Effector memory CD4-positive, alpha-beta T cell (primary cell): ENCODE measurements at regions not wholly inside any gene's neighbourhood (a gene's known extent, or its start where the extent isn't known, plus 50 kb on each side); places are given as distances from the start of the nearest gene placed in this dataset.
"Not testable (repeated sequence)": the region's sequence is repeated elsewhere in the genome, so short reads cannot be mapped to it uniquely, and the experiment has no call there.

Experiments
- DNase-seq, 3 donors: peaks; one replicate each; pipeline ENCODE4 v3.0.0-alpha.2; 2020
- H3K27ac ChIP-seq: 2 replicates; pipeline ENCODE4 v1.7.0; 2013; ENCODE audit warnings: mild to moderate bottlenecking, low read length, moderate library complexity; ENCODE audit not compliant: insufficient read depth, poor library complexity, severe bottlenecking
- H3K27me3 ChIP-seq: replicated peaks from 2 replicates; pipeline ENCODE4 v1.7.0; 2013; ENCODE audit warnings: mild to moderate bottlenecking, low read length; ENCODE audit not compliant: insufficient read depth, control insufficient read depth, poor library complexity, severe bottlenecking
- H3K36me3 ChIP-seq: 2 replicates; pipeline ENCODE4 v1.7.0; 2013; ENCODE audit warnings: mild to moderate bottlenecking, low read length, moderate library complexity; ENCODE audit not compliant: control insufficient read depth, insufficient read depth
- H3K4me1 ChIP-seq: 2 replicates; pipeline ENCODE4 v1.7.0; 2013; ENCODE audit warnings: low read length, mild to moderate bottlenecking; ENCODE audit not compliant: control insufficient read depth, insufficient read depth, poor library complexity, severe bottlenecking
- H3K4me3 ChIP-seq: 2 replicates; pipeline ENCODE4 v1.7.0; 2013; ENCODE audit warnings: low read length, low read depth, mild to moderate bottlenecking; ENCODE audit not compliant: insufficient read depth, poor library complexity, severe bottlenecking
- H3K9me3 ChIP-seq: 2 replicates; pipeline ENCODE4 v1.7.0; 2013; ENCODE audit warnings: mild to moderate bottlenecking, low read length, moderate library complexity; ENCODE audit not compliant: control insufficient read depth

- H3K36me3 ChIP-seq, H3K27me3 ChIP-seq, H3K9me3 ChIP-seq, DNase-seq, H3K4me1 ChIP-seq, H3K4me3 ChIP-seq, H3K27ac ChIP-seq: not testable (repeated sequence)
Observed at GRCh38 chr2:132068407-132068806, 93.3 kb downstream of the ANKRD30BL start.

- H3K27ac ChIP-seq, H3K4me3 ChIP-seq, DNase-seq, H3K4me1 ChIP-seq, H3K36me3 ChIP-seq, H3K27me3 ChIP-seq, H3K9me3 ChIP-seq: not testable (repeated sequence)
Observed at GRCh38 chr2:132065391-132065790, 96.4 kb downstream of the ANKRD30BL start.

DNA sequence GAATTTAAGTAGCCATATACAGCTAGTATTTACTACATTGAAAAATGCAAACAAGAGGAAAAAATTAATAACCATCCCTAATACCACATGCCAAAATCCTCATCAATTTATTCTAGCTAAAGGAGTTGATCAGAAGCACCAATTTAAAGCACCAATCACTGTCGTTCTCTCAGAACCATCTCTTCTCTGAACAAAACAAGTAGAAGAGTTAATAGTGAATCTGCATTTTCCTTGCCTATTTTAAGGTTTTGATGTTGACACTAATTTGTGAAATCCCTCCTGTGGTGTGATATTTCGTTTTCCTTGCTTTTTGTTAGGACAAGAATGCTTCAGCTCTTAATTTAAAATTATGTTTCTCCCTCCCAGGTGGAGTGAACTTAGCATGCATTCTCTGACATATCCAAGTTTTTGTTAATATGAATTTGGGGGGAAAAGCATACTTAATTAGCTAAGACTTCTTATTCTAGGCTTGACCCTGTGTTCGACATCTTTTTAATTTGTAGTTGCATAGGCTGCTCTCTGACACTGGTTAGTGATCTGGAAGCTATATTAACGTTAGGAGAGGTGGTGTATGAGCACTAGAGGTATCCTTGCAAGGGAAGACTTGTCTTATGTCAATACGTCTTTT, 122.0 kb downstream of the ANKRD30BL start:
- peaks cover 16% of the 10 kb centered on the region for H3K27me3 ChIP-seq
- not testable (repeated sequence) for H3K9me3 ChIP-seq, H3K4me3 ChIP-seq, DNase-seq, H3K4me1 ChIP-seq, H3K36me3 ChIP-seq, H3K27ac ChIP-seq

- H3K4me1 ChIP-seq, H3K4me3 ChIP-seq, H3K27ac ChIP-seq, H3K36me3 ChIP-seq, DNase-seq, H3K9me3 ChIP-seq: not testable (repeated sequence)
- H3K27me3 ChIP-seq: peaks cover 16% of the 10 kb centered on the region
Observed at GRCh38 chr2:132038883-132039235, 122.9 kb downstream of the ANKRD30BL start.

- Histone ChIP-seq H3K9me3 (no peaks in the 10 kb centered on the region), H3K4me1 (peaks cover 9% of the 10 kb centered on the region), H3K27me3 (peaks cover 16% of the 10 kb centered on the region), H3K4me3 (peak overlapping the region; percentile 29), H3K27ac (no peak overlapping the region), H3K36me3 (no peaks in the 10 kb centered on the region)
- no peak for DNase-seq
Observed at GRCh38 chr2:132038179-132038882, 123.4 kb downstream of the ANKRD30BL start.

DNA sequence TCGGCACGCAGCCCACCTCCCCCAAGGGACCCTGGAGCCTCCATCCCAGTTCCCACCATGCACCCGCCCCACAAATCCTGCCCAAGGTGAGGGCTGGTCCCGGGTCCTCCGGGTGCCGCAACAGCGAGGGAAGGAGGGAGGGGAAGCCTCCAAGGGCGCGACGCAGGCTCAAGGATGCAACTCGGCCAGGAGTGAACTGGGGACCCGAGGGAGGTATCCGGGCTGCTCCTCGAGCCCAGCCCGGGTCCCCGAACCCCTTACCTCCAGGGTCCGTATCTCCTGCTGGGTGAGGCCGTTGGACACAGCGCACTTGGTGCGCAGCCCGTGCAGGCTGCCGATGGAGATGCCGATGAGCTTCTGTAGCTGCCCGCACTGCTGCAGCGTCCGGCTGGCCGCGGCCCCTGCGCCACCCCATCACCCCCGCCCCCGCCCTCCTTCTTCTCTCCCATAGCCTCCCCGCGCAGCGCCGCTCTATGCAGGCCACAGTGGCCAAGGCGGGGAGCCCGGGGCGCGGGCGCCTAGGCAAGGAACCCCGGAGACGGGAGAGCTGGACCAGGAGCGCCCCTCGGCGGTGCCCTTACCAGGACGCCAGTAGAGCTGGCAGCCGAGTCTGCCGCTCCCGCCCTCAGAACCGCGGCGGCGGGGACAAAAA, 124.1 kb downstream of the ANKRD30BL start:
- H3K36me3 ChIP-seq: no peaks in the 10 kb centered on the region
- no peak overlapping the region for H3K27ac ChIP-seq
- H3K27me3 ChIP-seq: peaks cover 16% of the 10 kb centered on the region
- H3K4me1 ChIP-seq: peaks cover 9% of the 10 kb centered on the region
- H3K4me3 ChIP-seq: peak overlapping the region; percentile 29
- DNase-seq: no peak
- no peaks in the 10 kb centered on the region for H3K9me3 ChIP-seq

GRCh38 chr2:132034646-132035045, 127.1 kb downstream of the ANKRD30BL start:
- H3K4me3 ChIP-seq: no peak overlapping the region
- no peaks in the 10 kb centered on the region for H3K36me3 ChIP-seq
- peaks cover 9% of the 10 kb centered on the region for H3K4me1 ChIP-seq
- no peak for DNase-seq
- no peaks in the 10 kb centered on the region for H3K9me3 ChIP-seq
- peaks cover 16% of the 10 kb centered on the region for H3K27me3 ChIP-seq
- no peak overlapping the region for H3K27ac ChIP-seq

- Histone ChIP-seq H3K4me1 (peaks cover 9% of the 10 kb centered on the region), H3K4me3 (no peak overlapping the region), H3K27ac (no peak overlapping the region), H3K9me3 (no peaks in the 10 kb centered on the region), H3K36me3 (no peaks in the 10 kb centered on the region), H3K27me3 (peaks cover 16% of the 10 kb centered on the region)
- no peak for DNase-seq
Observed at GRCh38 chr2:132033949-132034348, 127.8 kb downstream of the ANKRD30BL start.

GRCh38 chr2:132033365-132033764, 128.4 kb downstream of the ANKRD30BL start:
- Histone ChIP-seq H3K4me3 (no peak overlapping the region), H3K9me3 (no peaks in the 10 kb centered on the region), H3K36me3 (no peaks in the 10 kb centered on the region), H3K27ac (no peak overlapping the region), H3K27me3 (peaks cover 15% of the 10 kb centered on the region), H3K4me1 (peaks cover 9% of the 10 kb centered on the region)
- no peak for DNase-seq

- H3K4me3 ChIP-seq, DNase-seq, H3K27me3 ChIP-seq, H3K36me3 ChIP-seq, H3K9me3 ChIP-seq, H3K4me1 ChIP-seq, H3K27ac ChIP-seq: not testable (repeated sequence)
Observed at GRCh38 chr2:132012046-132012445, 149.7 kb downstream of the ANKRD30BL start.
